H9 (cell line): ENCODE measurements at regions not wholly inside any gene's neighbourhood (a gene's known extent, or its start where the extent isn't known, plus 50 kb on each side); places are given as distances from the start of the nearest gene placed in this dataset.

Experiments
- DNase-seq: peaks from one replicate; pipeline ENCODE4 v3.0.0-alpha.2; 2017
- H2AFZ ChIP-seq: one replicate; pipeline ENCODE4 v1.6.1; 2013; ENCODE audit warnings: mild to moderate bottlenecking, low read length, control low read depth, moderate library complexity
- H2AK5ac ChIP-seq: 2 replicates; pipeline ENCODE4 v1.6.1; 2013; ENCODE audit warnings: low read length, control low read depth, mixed read lengths; ENCODE audit not compliant: insufficient read length
- H2BK120ac ChIP-seq: one replicate; pipeline ENCODE4 v1.6.1; 2013; ENCODE audit warnings: low read depth, mild to moderate bottlenecking, low read length, control low read depth, inconsistent platforms; ENCODE audit not compliant: poor library complexity, severe bottlenecking
- H2BK12ac ChIP-seq: 2 replicates; pipeline ENCODE4 v1.6.1; 2013; ENCODE audit warnings: low read length, control low read depth, mixed read lengths, low read depth; ENCODE audit not compliant: insufficient read length
- H2BK15ac ChIP-seq: 2 replicates; pipeline ENCODE4 v1.6.1; 2013; ENCODE audit warnings: low read depth, low read length, control low read depth
- H2BK20ac ChIP-seq: one replicate; pipeline ENCODE4 v1.6.1; 2013; ENCODE audit warnings: low read depth, mild to moderate bottlenecking, low read length, control low read depth, inconsistent platforms; ENCODE audit not compliant: poor library complexity, severe bottlenecking
- H2BK5ac ChIP-seq: 2 replicates; pipeline ENCODE4 v1.6.1; 2013; ENCODE audit warnings: low read length, control low read depth, mixed read lengths; ENCODE audit not compliant: insufficient read length
- H3K14ac ChIP-seq: 2 replicates; pipeline ENCODE4 v1.6.1; 2013; ENCODE audit warnings: low read length, control low read depth; ENCODE audit not compliant: insufficient read depth
- H3K18ac ChIP-seq: 2 replicates; pipeline ENCODE4 v1.6.1; 2013; ENCODE audit warnings: low read depth, mild to moderate bottlenecking, mixed read lengths, low read length, control low read depth; ENCODE audit not compliant: insufficient read length
- H3K23ac ChIP-seq: 2 replicates; pipeline ENCODE4 v1.6.1; 2013; ENCODE audit warnings: low read length, control low read depth, mixed read lengths, low read depth; ENCODE audit not compliant: insufficient read length
- H3K23me2 ChIP-seq: 2 replicates; pipeline ENCODE4 v1.6.1; 2013; ENCODE audit warnings: low read depth, mild to moderate bottlenecking, mixed read lengths, low read length, control low read depth; ENCODE audit not compliant: insufficient read length, poor library complexity, severe bottlenecking
- H3K27ac ChIP-seq: 2 replicates; pipeline ENCODE4 v1.5.1; 2013; ENCODE audit warnings: low read length, control low read depth, mixed read lengths, low read depth; ENCODE audit not compliant: insufficient read length
- H3K27me3 ChIP-seq: 2 replicates; pipeline ENCODE4 v1.6.1; 2013; ENCODE audit warnings: low read length, control low read depth, inconsistent platforms; ENCODE audit not compliant: insufficient read depth
- H3K4ac ChIP-seq: 2 replicates; pipeline ENCODE4 v1.6.1; 2013; ENCODE audit warnings: low read depth, mild to moderate bottlenecking, control low read depth, inconsistent platforms, low read length, moderate library complexity
- H3K4me1 ChIP-seq: 2 replicates; pipeline ENCODE4 v1.6.1; 2013; ENCODE audit warnings: low read length, control low read depth, inconsistent platforms; ENCODE audit not compliant: insufficient read depth
- H3K4me2 ChIP-seq: 2 replicates; pipeline ENCODE4 v1.6.1; 2013; ENCODE audit warnings: low read length, control low read depth, mixed read lengths; ENCODE audit not compliant: insufficient read length, insufficient read depth
- H3K56ac ChIP-seq: 2 replicates; pipeline ENCODE4 v1.6.1; 2013; ENCODE audit warnings: low read depth, mild to moderate bottlenecking, mixed read lengths, low read length, control low read depth; ENCODE audit not compliant: insufficient read length
- H3K79me1 ChIP-seq: 2 replicates; pipeline ENCODE4 v1.6.1; 2013; ENCODE audit warnings: low read depth, mild to moderate bottlenecking, moderate library complexity, low read length, control low read depth, inconsistent platforms; ENCODE audit not compliant: insufficient read depth, poor library complexity, severe bottlenecking
- H3K79me2 ChIP-seq: 2 replicates; pipeline ENCODE4 v1.6.1; 2013; ENCODE audit warnings: low read length, control low read depth, inconsistent platforms; ENCODE audit not compliant: insufficient read depth
- H3K9ac ChIP-seq: 2 replicates; pipeline ENCODE4 v1.6.1; 2013; ENCODE audit warnings: low read length, control low read depth, mixed read lengths; ENCODE audit not compliant: insufficient read length; ENCODE audit errors: extremely low read depth
- H3K9me3 ChIP-seq: one replicate; pipeline ENCODE4 v1.6.1; 2013; ENCODE audit warnings: low read depth, low read length, inconsistent platforms; ENCODE audit not compliant: control insufficient read depth
- H3T11ph ChIP-seq: one replicate; pipeline ENCODE4 v1.6.1; 2013; ENCODE audit warnings: mild to moderate bottlenecking, low read length, control low read depth, inconsistent platforms
- H4K20me1 ChIP-seq: one replicate; pipeline ENCODE4 v1.6.1; 2013; ENCODE audit not compliant: control insufficient read depth, insufficient read length, insufficient read depth
- H4K5ac ChIP-seq: 2 replicates; pipeline ENCODE4 v1.6.1; 2013; ENCODE audit warnings: low read depth, mild to moderate bottlenecking, mixed read lengths, low read length, control low read depth; ENCODE audit not compliant: insufficient read length
- H4K8ac ChIP-seq: replicated peaks from 2 replicates; pipeline ENCODE4 v1.6.1; 2013; ENCODE audit warnings: low read length, control low read depth, mixed read lengths, low read depth; ENCODE audit not compliant: insufficient read length
- H4K91ac ChIP-seq: 2 replicates; pipeline ENCODE4 v1.6.1; 2013; ENCODE audit warnings: low read depth, mild to moderate bottlenecking, moderate library complexity, mixed read lengths, low read length, control low read depth; ENCODE audit not compliant: insufficient read length
- H3K27ac Mint-ChIP-seq, 3 experiments: 2 replicates in 2 of 3; 3 replicates in 1 of 3; pipeline ENCODE4 v1.8.0; 2020 to 2021; ENCODE audit warnings: mixed read lengths in 3 of 3, mild to moderate bottlenecking in 1 of 3, moderate library complexity in 1 of 3
- H3K27me3 Mint-ChIP-seq: 2 replicates; pipeline ENCODE4 v1.8.0; 2021; ENCODE audit warnings: low read depth, mild to moderate bottlenecking, moderate library complexity, mixed read lengths
- H3K36me3 Mint-ChIP-seq, 3 experiments: 2 replicates in 2 of 3; 3 replicates in 1 of 3; pipeline ENCODE4 v1.8.0; 2020 to 2021; ENCODE audit warnings: low read depth in 3 of 3, mixed read lengths in 3 of 3; ENCODE audit not compliant: insufficient read depth in 1 of 3
- H3K4me1 Mint-ChIP-seq, 2 experiments: 2 replicates each; pipeline ENCODE4 v1.8.0; 2020; ENCODE audit warnings: mixed read lengths in 2 of 2
- H3K4me3 Mint-ChIP-seq, 2 experiments: 2 replicates in 1 of 2; 3 replicates in 1 of 2; pipeline ENCODE4 v1.8.0; 2020 to 2021; ENCODE audit warnings: mild to moderate bottlenecking in 2 of 2, mixed read lengths in 2 of 2, moderate library complexity in 1 of 2
- H3K9me3 Mint-ChIP-seq, 2 experiments: 2 replicates in 1 of 2; 3 replicates in 1 of 2; pipeline ENCODE4 v1.8.0; 2020; ENCODE audit warnings: mild to moderate bottlenecking in 2 of 2, mixed read lengths in 2 of 2, moderate library complexity in 1 of 2
- CTCF ChIP-seq: fragments of 200-600 bp; sonication (generic); conservative IDR thresholded peaks from 3 replicates; pipeline ENCODE4 v1.8.0; 2021; ENCODE audit warnings: antibody characterized with exemption, mild to moderate bottlenecking
- WGBS: extraction: QIAGEN DNeasy Blood & Tissue Kit; methylation state at CpG from one replicate; pipeline ENCODE4 v1.1.7; 2013; ENCODE audit warnings: missing lambda C conversion rate, low lambda C conversion rate, mixed read lengths; ENCODE audit not compliant: insufficient read length; ENCODE audit errors: extremely low coverage; 5-methylcytosine and 5-hydroxymethylcytosine counted together

DNA sequence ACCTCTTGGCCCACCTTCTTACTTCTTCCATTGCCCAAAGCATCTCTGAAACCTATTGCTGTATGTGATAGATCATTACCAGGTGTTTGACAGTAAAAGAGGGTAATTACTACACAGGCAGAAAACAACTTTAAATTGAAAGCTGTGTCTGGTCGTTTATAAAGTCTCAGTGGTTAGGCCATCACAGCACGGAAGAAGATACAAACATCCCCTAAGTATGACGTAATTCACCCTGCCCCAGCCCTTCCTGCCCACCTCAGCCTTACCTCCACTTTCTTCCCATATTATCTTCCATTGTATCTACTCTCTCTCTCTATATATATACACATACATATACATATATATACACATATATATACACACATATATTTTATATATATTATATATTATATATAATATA lies 805.8 kb upstream of the PABPC4L start:
- H3K18ac ChIP-seq, result no peak overlapping the region
- WGBS, result no CpG with 5 or more reads among the region's 3 CpGs
- no peaks in the 10 kb centered on the region for H3K27me3 ChIP-seq

More for the DNA sequence above, 805.8 kb upstream of the PABPC4L start:
- Histone ChIP-seq H3K9me3 (no peaks in the 10 kb centered on the region), H2AK5ac (no peak overlapping the region), H3K56ac (no peak overlapping the region), H2AFZ (no peak overlapping the region), H2BK5ac (no peak overlapping the region), H3K14ac (no peak overlapping the region), H3K4me2 (no peak overlapping the region), H4K20me1 (no peaks in the 10 kb centered on the region), H3K23ac (no peak overlapping the region), H3K4ac (no peak overlapping the region), H2BK12ac (no peak overlapping the region), H3K4me1 (no peaks in the 10 kb centered on the region; the same call in 1 of the 2 replicates), H4K5ac (no peak overlapping the region), H3K27ac (no peak overlapping the region), H3K23me2 (no peaks in the 10 kb centered on the region), H2BK120ac (no peak overlapping the region), H3K79me1 (no peaks in the 10 kb centered on the region), H3K9ac (no peak overlapping the region), H2BK15ac (no peak overlapping the region), H4K91ac (no peak overlapping the region), H2BK20ac (no peak overlapping the region), H3T11ph (no peak overlapping the region), H4K8ac (no peak overlapping the region), H3K79me2 (no peaks in the 10 kb centered on the region)
- H3K4me3 Mint-ChIP-seq, result no peak overlapping the region
- no peak for DNase-seq
- H3K4me1 Mint-ChIP-seq, result peaks cover 8 to 11% of the 10 kb centered on the region in 2 experiments
- peaks cover 0 to 9% of the 10 kb centered on the region in 2 experiments; a peak in 3 of 5 replicates for H3K9me3 Mint-ChIP-seq
- TF ChIP-seq CTCF, result no peak
- H3K36me3 Mint-ChIP-seq, result peaks cover 0 to 11% (median 0%) of the 10 kb centered on the region in 3 experiments; a peak in 2 of 7 replicates
- peak overlapping the region in 1 of 3 experiments; percentile 62; a peak in 1 of 7 replicates for H3K27ac Mint-ChIP-seq
- H3K27me3 Mint-ChIP-seq, result no peaks in the 10 kb centered on the region
